WTC11 (cell line): ENCODE measurements at regions not wholly inside any gene's neighbourhood (a gene's known extent, or its start where the extent isn't known, plus 50 kb on each side); places are given as distances from the start of the nearest gene placed in this dataset.

ENCODE experiments used
- ATF2 ChIP-seq: sonication (generic); formaldehyde crosslinking; IDR thresholded peaks from 2 replicates; pipeline ENCODE4 v1.8.1; 2022; ENCODE audit warnings: low read depth, missing genetic modification reagents, borderline replicate concordance
- CTCF ChIP-seq: fragments of 200-600 bp; IDR thresholded peaks from 2 replicates; pipeline ENCODE4 v1.8.0; 2022; ENCODE audit warnings: antibody characterized with exemption
- FOXK1 ChIP-seq: sonication (generic); formaldehyde crosslinking; IDR thresholded peaks from 2 replicates; pipeline ENCODE4 v1.8.0; 2022; ENCODE audit warnings: mild to moderate bottlenecking, moderate library complexity, missing genetic modification reagents
- ZBTB21 ChIP-seq: sonication (generic); formaldehyde crosslinking; IDR thresholded peaks from 2 replicates; pipeline ENCODE4 v1.8.1; 2023; ENCODE audit warnings: mild to moderate bottlenecking, missing genetic modification reagents, borderline replicate concordance

- TF ChIP-seq CTCF: no peak
- no peak for TF ChIP-seq ZBTB21 (CRISPR knock-in tag)
- no peak for TF ChIP-seq ATF2
- TF ChIP-seq FOXK1 (CRISPR knock-in tag): no peak
Observed at GRCh38 chr10:28798428-28798955, 121.2 kb downstream of the BAMBI start.
